Large intestine (tissue), 3 donors: ENCODE measurements at regions not wholly inside any gene's neighbourhood (a gene's known extent, or its start where the extent isn't known, plus 50 kb on each side); places are given as distances from the start of the nearest gene placed in this dataset.
"Not testable (repeated sequence)": the region's sequence is repeated elsewhere in the genome, so short reads cannot be mapped to it uniquely, and the experiment has no call there.

Experiments
- DNase-seq, 2 donors: peaks; one replicate each; pipeline versions ENCODE4 v3.0.0 to v3.0.0-alpha.2; 2013
- H3K27ac ChIP-seq: one replicate; pipeline ENCODE4 v1.5.1; 2013; ENCODE audit warnings: low read length
- H3K27me3 ChIP-seq: 2 replicates; pipeline ENCODE4 v1.6.1; 2013; ENCODE audit warnings: low read length; ENCODE audit not compliant: control insufficient read depth, insufficient read depth
- H3K36me3 ChIP-seq: 2 replicates; pipeline ENCODE4 v1.6.1; 2013; ENCODE audit warnings: low read length; ENCODE audit not compliant: control insufficient read depth, insufficient read depth
- H3K4me1 ChIP-seq: one replicate; pipeline ENCODE4 v1.6.1; 2013; ENCODE audit warnings: low read length; ENCODE audit not compliant: control insufficient read depth, insufficient read depth
- H3K4me3 ChIP-seq: one replicate; pipeline ENCODE4 v1.5.1; 2013; ENCODE audit warnings: low read length
- H3K9me3 ChIP-seq: one replicate; pipeline ENCODE4 v1.6.1; 2013; ENCODE audit warnings: mild to moderate bottlenecking, low read depth, low read length, moderate library complexity; ENCODE audit not compliant: control insufficient read depth
- WGBS: methylation state at CpG from one replicate; pipeline ENCODE4 v1.1.5; 2013; ENCODE audit warnings: low lambda C conversion rate; ENCODE audit not compliant: insufficient coverage; 5-methylcytosine and 5-hydroxymethylcytosine counted together

DNA sequence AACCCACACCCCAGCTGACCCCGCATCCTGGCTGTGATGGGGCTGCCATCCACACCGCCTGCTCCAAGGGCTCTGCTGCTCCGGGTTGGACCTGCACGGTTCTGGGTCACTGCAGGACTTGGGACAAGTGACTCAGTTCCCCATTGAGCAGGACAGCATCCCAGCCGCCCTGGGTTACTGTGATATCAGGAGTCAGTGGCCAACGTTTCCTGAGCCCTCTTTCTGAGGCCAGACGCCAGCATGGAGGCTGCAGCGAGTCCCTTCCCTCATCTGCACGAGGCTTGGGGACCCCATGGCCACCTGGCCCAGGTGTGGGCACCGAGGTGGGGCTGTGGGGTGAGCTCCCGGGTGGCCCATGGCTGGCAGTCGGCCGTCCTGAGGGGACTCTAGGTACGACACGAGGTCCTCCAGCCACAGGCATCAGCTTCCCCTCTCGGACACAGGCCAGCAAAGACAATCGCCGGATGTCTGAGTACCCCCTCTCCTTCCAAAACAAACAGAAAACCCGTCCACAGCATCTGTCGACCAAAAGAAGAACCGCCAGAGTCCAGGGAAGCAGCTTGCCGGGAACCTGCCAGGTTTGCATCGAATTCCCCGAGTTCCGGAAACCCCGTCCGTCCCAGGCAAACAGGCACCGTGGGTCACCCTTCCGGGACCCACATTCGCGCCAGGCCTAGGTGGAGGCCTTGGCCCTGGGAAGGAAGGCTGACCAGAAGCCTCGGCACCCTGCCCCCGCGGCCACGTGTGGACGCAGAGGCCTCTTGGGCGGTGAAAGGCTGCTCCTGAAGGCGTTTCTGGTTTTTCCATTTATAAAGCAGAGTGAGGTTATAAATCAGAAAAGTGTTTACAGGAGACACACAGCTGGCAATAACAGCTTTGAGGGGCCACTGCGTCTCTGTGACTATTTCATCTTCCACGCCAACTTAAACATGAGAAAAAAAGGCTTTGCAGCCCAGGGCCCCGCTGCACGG is 136.0 kb downstream of the FAM53A start:
- DNase-seq: no peak
- H3K4me1 ChIP-seq: peaks cover 6% of the 10 kb centered on the region
- no CpG with 5 or more reads among the region's 42 CpGs for WGBS

GRCh38 chr4:1547131-1547855 is 136.8 kb downstream of the FAM53A start:
- Histone ChIP-seq H3K9me3 (no peaks in the 10 kb centered on the region), H3K4me3 (no peak overlapping the region), H3K36me3 (no peaks in the 10 kb centered on the region), H3K27ac (no peak overlapping the region), H3K27me3 (peaks cover 5% of the 10 kb centered on the region), H3K4me1 (peaks cover 6% of the 10 kb centered on the region)
- 60% methylated on average over 2 of the region's 19 CpGs for WGBS
- DNase-seq: no peak

More for the DNA sequence above, 136.0 kb downstream of the FAM53A start:
- Histone ChIP-seq H3K27me3 (peaks cover 5% of the 10 kb centered on the region), H3K9me3 (no peaks in the 10 kb centered on the region), H3K36me3 (no peaks in the 10 kb centered on the region), H3K27ac (no peak overlapping the region), H3K4me3 (no peak overlapping the region)

GRCh38 chr4:1544861-1545281 is 138.6 kb upstream of the NKX1-1 start:
- DNase-seq: peak; percentile 27 to 59

GRCh38 chr4:1544435-1544834 is 138.2 kb upstream of the NKX1-1 start:
- H3K9me3 ChIP-seq, H3K4me3 ChIP-seq, H3K4me1 ChIP-seq, H3K36me3 ChIP-seq, DNase-seq, H3K27ac ChIP-seq, H3K27me3 ChIP-seq: not testable (repeated sequence)
- no CpG with 5 or more reads among the region's 21 CpGs for WGBS

More at GRCh38 chr4:1544861-1545281, 138.6 kb upstream of the NKX1-1 start:
- Histone ChIP-seq H3K27ac (no peak overlapping the region), H3K9me3 (no peaks in the 10 kb centered on the region), H3K36me3 (no peaks in the 10 kb centered on the region), H3K4me3 (no peak overlapping the region), H3K27me3 (peaks cover 5% of the 10 kb centered on the region), H3K4me1 (peaks cover 6% of the 10 kb centered on the region)
- no CpG with 5 or more reads among the region's 18 CpGs for WGBS

DNA sequence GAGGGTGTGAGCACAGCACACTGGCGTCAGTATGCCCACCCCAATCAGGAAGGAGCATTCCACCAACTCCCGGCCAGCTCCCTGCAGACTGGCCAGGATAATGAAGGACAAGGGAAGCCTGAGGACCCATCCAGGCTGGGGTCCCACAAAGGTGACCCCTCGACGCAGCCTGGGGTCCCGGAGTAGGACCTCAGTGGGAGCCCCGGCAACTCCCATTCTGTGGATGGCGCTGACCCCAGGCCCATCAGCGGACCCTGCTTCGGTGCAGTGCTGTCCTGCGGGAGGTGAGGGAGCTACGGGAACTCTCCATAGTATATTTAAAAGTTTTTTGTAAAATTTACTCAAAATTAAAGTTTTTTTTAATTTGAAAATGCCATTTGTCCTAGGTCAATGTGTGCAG is 137.7 kb upstream of the NKX1-1 start:
- no peak for DNase-seq
- Histone ChIP-seq H3K4me3 (no peak overlapping the region), H3K27me3 (peaks cover 5% of the 10 kb centered on the region)

GRCh38 chr4:1543561-1543960 is 137.3 kb upstream of the NKX1-1 start:
- no peak for DNase-seq
- no peak overlapping the region for H3K4me3 ChIP-seq
- no peaks in the 10 kb centered on the region for H3K36me3 ChIP-seq
- no peaks in the 10 kb centered on the region for H3K9me3 ChIP-seq
- WGBS: no CpG with 5 or more reads among the region's 8 CpGs
- H3K4me1 ChIP-seq: peaks cover 8% of the 10 kb centered on the region
- H3K27ac ChIP-seq: no peak overlapping the region
- H3K27me3 ChIP-seq: peaks cover 3% of the 10 kb centered on the region

More for the DNA sequence above, 137.7 kb upstream of the NKX1-1 start:
- Histone ChIP-seq H3K36me3 (no peaks in the 10 kb centered on the region), H3K27ac (no peak overlapping the region), H3K4me1 (peaks cover 8% of the 10 kb centered on the region), H3K9me3 (no peaks in the 10 kb centered on the region)
- WGBS: 92% methylated on average over 2 of the region's 11 CpGs

DNA sequence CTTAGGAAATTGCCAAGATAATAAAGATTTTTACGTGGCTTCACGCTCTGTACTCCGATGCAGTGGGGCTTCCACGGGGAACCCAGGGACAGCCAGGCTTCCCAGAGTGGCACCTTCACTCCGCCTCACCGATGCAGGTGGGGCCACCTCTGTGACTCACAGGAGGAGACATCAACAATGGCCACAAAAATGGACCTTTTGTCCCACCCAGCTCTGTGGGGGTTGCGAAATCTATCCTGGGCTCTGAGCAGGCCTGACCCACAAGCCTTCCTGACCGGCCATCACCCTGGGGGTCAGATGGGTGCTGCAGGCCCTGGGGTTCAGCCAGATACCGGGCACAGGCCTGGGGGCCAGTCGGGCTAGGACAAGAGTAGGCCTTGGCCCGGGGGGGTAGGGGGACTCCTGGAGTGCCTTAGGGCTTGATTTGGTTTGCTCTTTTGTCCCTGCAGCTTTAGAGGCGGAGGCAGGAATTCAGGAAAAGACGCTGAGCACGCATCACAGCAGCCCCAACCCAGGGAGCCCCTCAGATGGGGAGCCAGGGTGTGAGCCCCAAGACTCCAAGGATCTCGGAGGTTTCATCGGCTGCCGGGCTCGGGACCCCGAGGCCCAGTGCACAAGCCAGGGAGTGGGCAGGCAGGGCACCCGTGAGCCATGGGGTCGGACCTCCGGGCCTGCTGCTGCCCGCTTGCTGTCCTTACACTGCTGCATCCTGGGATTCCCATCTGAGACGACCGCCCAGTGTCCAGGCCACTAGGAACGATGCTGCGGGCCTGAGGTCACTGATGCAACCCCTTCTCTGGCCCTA is 136.5 kb upstream of the NKX1-1 start:
- Histone ChIP-seq H3K27me3 (no peaks in the 10 kb centered on the region), H3K27ac (no peak overlapping the region), H3K4me1 (peaks cover 8% of the 10 kb centered on the region), H3K36me3 (no peaks in the 10 kb centered on the region), H3K9me3 (no peaks in the 10 kb centered on the region), H3K4me3 (no peak overlapping the region)
- DNase-seq: no peak
- WGBS: no CpG with 5 or more reads among the region's 27 CpGs

DNA sequence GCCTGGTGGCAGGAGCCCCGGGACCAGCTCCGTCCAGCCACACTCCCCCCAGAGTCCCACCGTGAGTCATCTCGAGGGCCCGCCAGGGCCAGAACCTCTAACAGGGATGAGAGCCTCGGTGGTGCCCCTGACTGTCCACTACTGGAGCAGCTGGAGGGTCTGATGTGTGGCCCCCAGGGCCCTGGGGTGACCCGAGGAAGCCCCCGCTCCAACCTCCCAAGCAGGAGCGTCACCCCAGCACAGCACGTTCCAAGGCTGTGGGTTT is 135.9 kb upstream of the NKX1-1 start:
- H3K4me1 ChIP-seq: peaks cover 8% of the 10 kb centered on the region
- H3K27me3 ChIP-seq: no peaks in the 10 kb centered on the region
- H3K36me3 ChIP-seq: no peaks in the 10 kb centered on the region
- H3K9me3 ChIP-seq: no peaks in the 10 kb centered on the region
- no peak overlapping the region for H3K4me3 ChIP-seq
- no peak for DNase-seq
- no CpG with 5 or more reads among the region's 10 CpGs for WGBS
- H3K27ac ChIP-seq: no peak overlapping the region

- Histone ChIP-seq H3K4me3 (no peak overlapping the region), H3K9me3 (no peaks in the 10 kb centered on the region), H3K4me1 (peaks cover 8% of the 10 kb centered on the region), H3K27ac (no peak overlapping the region), H3K27me3 (no peaks in the 10 kb centered on the region), H3K36me3 (no peaks in the 10 kb centered on the region)
- 80% methylated on average over 1 of the region's 30 CpGs for WGBS
- DNase-seq: no peak
Measured at GRCh38 chr4:1541449-1542225, 135.4 kb upstream of the NKX1-1 start.
